ENCODE measurements at regions not wholly inside any gene's neighbourhood (a gene's known extent, or its start where the extent isn't known, plus 50 kb on each side); places are given as distances from the start of the nearest gene placed in this dataset.
"Not testable (repeated sequence)": the region's sequence is repeated elsewhere in the genome, so short reads cannot be mapped to it uniquely, and the experiment has no call there.

DNA sequence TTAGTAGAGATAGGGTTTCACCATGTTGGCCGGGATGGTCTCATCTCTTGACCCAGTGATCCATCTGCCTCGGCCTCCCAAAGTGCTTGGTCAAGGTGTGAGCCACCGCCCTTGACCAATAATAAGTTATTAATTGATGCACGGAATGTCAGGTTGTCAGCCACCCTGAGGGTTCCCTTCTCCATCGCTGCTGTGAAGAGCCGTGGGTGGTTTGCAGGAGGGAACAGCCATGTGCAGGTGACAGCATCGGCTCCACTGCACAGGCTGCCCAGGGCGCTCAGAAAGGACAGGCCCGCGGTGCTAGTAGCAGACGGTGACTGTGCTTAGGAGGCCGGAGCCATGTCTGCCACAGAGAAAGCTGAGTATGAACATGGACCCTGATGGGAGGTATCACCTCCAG is 814.0 kb downstream of the BRD1 start:
- no peak for DNase-seq (ENCODE audit: low read depth)

- no peak for DNase-seq (ENCODE audit: low read depth)
Measured at GRCh38 chr22:49012712-49013395, 814.8 kb downstream of the BRD1 start.

- no peak for DNase-seq (ENCODE audit: low read depth)
Measured at GRCh38 chr22:49011769-49012648, 815.7 kb downstream of the BRD1 start.

- DNase-seq (ENCODE audit: low read depth), result no peak
Measured at GRCh38 chr22:49011379-49011768, 816.3 kb downstream of the BRD1 start.

DNA sequence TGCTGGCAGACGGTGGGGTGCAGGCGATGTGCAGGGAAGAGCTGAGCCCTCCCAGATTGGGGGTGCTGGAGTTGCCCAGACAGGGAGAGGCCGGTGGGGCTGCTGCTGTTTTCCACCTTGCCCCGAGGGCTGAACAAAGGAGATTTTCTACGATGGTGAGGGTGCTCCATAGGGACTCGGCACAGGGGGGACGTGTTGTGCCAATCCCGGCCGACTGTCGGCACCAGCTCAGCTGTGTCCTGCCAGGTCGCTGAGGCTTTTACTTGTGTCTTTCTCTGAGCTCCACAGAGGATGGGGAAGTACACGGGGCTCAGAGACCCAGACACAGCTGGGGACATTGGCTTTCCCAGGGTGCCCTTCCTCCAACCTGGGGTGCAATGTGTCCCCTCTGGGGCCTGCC is 816.8 kb downstream of the BRD1 start:
- no peak for DNase-seq (ENCODE audit: low read depth)

DNA sequence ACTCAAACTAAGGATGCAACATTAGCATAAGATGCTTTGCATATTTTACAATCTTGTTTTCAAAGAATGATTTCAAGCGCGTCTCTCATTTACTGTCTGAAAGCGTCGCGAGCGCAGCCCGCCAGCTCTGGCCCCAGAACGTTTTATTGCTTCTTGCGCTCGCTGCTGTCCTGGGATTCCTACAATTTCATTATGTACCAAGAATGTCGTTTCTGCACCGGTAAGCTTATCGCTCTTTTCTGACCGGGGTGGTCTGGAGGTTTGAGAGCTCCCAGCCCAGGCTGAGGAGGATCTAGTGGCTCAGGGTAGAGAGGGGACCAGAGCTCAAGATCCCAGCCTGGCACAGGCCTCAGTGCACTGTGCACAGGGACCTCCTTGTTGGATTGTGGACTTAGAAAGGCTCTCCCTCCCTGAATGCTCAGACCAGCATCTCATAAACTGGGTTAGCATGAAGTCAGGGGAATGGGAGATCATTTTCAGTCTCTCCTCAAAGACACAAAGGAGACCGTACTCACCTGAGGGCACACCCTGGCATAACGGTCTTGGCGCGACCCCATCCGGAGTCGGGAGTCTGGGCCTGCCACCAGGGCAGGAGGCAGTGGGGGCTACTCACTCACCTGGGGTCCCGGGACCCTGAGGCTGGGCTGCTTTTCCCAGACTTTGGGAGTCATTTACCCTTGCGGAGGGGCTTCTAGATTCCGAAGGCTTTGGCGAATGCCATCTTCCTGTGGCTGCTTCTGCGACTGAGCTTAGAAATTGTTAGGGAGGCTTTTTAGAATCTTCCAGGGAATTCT is 817.4 kb downstream of the BRD1 start:
- no peak for DNase-seq (ENCODE audit: low read depth)

- no peak for DNase-seq (ENCODE audit: low read depth)
Measured at GRCh38 chr22:49009359-49010063, 818.2 kb downstream of the BRD1 start.

- no peak for DNase-seq (ENCODE audit: low read depth)
Measured at GRCh38 chr22:49008682-49009235, 818.9 kb downstream of the BRD1 start.

DNA sequence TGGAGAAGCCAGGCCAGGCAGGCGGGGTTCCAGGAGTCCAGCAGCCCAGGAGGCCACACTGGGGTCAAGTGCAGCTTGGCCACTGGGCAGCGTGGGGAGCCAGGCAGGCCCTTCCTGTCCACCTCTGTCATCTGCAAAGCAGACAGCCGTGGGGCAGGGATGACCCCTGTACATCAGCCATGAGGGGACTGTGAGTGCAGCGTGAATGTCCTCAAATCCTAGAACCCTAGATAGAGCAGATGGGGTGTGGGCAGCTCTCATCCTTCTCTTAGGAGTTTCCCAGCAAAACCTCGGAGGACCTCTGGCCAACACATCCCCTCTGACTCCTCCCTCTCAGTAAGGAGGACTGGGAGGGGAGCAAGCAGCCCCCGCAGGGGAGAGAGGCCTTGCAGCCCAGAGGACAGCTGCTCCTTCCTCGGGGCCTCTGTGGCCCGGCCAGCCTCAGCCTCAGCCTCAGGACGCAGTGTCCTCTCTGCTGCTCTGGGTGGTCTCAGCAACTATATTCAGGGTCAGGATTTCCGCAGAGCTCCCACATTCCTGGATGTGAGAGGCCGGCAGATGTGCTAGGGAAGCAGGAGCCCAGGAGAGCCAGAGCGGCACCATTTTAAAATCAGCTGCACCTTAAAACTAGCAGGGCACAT is 820.5 kb downstream of the BRD1 start:
- DNase-seq (ENCODE audit: low read depth), result no peak

DNA sequence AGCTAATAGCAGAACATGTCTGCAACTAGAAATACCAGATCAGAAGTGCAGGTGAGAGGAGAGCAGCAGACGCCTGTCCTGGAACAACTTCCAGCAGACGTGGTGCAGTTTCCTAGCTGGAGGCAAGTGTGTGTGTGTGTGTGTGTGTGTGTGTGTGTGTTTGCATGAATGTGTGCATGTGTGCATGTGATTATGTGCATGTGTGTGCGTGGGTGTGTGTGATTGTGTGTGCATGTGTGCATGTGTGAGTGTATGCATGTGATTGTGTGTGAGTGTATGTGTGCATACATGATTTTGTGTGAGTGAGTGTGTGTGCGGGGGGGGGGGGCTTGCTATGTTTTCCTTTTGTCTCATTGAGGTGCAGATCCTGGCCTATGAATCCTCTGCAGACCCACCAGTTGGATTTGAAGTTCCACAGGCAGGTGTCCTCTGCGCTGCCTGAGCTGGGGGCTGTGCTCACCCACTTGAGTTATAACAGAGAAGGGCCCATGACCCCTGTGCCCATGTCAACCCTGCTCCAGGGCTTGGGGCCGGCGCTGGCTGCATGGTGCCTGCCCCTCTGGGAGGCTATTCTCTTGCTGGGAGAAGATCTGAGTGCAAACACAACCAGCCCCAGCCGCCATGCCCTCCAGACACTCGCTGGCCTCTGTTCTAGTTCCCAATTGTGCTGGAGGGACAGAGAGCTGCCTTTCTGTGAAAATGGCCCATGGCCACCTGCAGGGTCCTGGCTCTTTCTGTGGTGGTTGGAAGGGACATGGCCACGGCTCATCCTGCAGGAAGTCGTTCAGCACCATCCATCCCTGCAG is 821.3 kb downstream of the BRD1 start:
- DNase-seq (ENCODE audit: low read depth), result no peak

DNA sequence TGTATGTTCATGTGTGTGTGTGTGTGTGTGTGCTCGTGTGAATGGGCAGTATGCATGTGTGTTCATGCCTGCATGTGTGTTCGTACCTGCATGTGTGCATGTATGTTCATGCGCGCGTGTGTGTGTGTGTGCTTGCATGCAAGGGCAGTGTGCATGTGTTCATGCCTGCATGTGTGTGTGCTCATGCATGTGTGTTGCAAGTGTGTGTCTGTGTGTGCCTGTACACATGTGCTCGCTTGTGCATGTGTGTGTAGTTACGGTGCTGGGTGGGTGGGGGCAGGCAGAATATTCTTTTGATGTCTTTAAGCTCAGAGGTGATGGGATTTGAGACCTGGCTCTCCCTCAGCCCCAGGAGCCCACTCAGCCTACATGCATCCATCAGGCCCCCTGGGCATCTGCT is 822.1 kb downstream of the BRD1 start:
- no peak for DNase-seq (ENCODE audit: low read depth)

- DNase-seq (ENCODE audit: low read depth), result no peak
Measured at GRCh38 chr22:49004484-49005399, 822.9 kb downstream of the BRD1 start.

GRCh38 chr22:48997605-48998004 is 830.1 kb downstream of the BRD1 start:
- not testable (repeated sequence) for DNase-seq (ENCODE audit: low read depth)

- no peak for DNase-seq (ENCODE audit: low read depth)
Measured at GRCh38 chr22:48993655-48994054, 834.0 kb downstream of the BRD1 start.

DNA sequence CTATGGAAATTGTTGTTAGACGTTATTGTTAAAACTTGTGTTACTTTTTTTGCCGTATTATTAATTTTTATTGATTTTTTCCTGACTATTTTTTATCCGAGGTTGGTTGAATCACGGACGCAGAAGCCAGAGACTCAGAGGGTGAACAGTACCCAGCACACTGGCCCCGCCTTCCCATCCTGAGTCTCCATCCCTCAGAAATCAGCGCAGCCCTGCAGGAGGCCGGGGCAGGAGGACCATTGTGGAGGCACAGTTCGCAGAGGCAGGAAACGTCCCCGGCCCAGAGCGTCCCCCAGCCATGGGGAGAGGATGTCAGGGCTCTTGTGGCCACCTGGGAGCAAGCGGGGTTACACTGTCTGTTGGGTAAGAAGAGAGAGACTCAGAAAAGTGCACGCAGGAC is 843.0 kb downstream of the BRD1 start:
- no peak for DNase-seq (ENCODE audit: low read depth)

DNA sequence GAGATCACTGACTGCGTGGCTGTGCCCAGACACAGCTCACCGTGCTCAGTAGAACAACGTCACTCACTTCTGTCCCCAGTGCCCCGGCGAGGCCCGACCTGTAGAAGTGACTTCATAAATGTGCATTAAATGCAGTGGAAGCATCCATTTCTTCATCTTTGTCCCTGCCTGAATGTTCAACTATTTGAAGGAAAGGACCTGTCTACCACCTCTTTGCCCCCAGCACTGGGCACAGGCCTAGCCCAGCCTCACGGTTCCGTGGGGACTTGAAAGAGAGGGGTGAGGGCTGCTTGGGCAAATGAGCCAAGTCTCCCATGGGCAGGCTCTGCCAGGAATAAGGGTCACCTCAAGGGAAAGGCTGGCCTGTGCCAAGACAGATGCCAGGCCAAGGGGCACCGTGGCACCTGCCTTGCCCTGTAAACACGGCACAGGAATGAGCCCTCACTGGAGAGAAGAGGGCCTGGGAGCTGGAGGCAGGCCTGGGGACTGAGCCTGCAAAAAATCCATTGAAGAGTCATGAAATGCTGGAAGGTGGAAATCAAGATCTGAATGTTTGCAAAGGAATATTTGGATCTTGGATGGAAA is 845.3 kb downstream of the BRD1 start:
- no peak for DNase-seq (ENCODE audit: low read depth)

DNA sequence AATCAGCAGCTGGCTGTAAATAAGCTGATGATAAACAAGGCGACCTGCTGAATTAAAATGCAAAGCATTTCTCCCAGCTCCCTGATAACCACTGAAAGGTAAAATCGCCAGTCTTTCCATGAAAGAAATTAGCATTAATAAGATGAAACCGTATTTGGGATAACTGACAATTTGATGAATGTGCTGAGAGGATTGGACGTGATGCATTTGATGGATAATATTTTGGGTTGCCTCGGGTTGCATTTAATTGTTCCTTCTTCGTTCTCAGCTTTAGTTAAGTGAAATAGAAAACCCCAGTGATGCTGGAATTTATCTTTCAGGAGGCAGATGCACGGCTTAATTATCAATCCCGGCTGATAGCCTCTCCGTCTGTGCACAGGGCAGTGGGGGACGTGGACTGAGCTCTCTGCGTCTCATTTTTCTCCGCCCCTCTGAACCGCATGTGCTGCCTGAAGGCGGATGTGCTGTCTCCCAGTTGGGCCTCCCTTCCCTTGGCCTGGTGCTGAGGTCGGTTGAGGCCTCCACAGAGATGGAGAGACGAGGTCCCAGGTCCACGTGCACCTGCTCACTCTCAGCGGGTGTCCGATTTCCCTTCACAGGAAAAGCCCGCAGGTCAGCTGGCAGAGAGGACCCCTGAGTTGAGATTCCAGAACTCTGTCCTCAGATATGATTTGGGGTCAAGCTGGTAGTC is 846.2 kb downstream of the BRD1 start:
- no peak for DNase-seq (ENCODE audit: low read depth)

DNA sequence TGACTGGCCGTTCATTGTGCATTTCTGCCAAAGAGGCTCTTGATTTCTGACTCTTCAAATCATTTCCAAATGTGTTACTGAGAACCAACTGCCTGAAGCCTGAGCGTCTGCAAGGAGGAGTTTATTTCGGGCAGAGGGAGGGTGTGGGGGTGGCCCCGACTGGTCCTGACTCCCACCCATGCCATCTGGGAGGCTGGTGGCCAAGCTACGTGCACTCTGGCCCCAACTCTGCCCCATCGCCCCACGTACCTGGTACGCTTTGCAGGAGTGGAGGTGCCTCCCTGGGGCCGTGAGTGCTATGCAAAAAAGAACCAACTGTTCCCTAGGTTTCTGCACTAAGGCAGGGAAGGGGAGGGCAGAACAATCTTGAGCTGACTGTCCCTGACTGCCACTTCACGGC is 846.8 kb downstream of the BRD1 start:
- no peak for DNase-seq (ENCODE audit: low read depth)
